ENCODE measurements at regions not wholly inside any gene's neighbourhood (a gene's known extent, or its start where the extent isn't known, plus 50 kb on each side); places are given as distances from the start of the nearest gene placed in this dataset.

DNA sequence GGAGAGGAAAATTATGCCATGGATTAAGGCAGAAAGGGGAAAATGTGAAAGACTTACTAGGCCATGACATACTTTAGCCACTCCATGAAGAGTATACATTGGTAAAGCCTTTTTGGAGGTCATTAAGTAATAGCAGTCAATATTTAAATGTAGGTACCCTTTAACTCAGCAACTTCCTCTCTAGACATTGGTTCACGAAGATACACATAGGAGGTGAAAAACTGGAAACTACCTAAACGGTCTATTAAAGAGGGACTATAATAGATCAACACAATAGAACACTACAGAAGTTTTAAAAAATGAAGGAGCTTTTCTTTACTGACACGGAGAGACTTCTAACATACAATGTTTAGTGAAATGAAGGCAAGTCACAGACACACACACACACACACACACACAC, 68.2 kb upstream of the BMAL1 start (continued):
- TF ChIP-seq, protein P1, sequence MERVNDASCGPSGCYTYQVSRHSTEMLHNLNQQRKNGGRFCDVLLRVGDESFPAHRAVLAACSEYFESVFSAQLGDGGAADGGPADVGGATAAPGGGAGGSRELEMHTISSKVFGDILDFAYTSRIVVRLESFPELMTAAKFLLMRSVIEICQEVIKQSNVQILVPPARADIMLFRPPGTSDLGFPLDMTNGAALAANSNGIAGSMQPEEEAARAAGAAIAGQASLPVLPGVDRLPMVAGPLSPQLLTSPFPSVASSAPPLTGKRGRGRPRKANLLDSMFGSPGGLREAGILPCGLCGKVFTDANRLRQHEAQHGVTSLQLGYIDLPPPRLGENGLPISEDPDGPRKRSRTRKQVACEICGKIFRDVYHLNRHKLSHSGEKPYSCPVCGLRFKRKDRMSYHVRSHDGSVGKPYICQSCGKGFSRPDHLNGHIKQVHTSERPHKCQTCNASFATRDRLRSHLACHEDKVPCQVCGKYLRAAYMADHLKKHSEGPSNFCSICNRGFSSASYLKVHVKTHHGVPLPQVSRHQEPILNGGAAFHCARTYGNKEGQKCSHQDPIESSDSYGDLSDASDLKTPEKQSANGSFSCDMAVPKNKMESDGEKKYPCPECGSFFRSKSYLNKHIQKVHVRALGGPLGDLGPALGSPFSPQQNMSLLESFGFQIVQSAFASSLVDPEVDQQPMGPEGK (CRISPR knock-in tag; IDR thresholded peaks at IDR 0.05; ENCODE audit: borderline replicate concordance): no peak
- TF ChIP-seq ZNF70 (CRISPR knock-in tag; IDR thresholded peaks at IDR 0.05) (no peak), CSDC2 (CRISPR knock-in tag; IDR thresholded peaks at IDR 0.05) (no peak)

DNA sequence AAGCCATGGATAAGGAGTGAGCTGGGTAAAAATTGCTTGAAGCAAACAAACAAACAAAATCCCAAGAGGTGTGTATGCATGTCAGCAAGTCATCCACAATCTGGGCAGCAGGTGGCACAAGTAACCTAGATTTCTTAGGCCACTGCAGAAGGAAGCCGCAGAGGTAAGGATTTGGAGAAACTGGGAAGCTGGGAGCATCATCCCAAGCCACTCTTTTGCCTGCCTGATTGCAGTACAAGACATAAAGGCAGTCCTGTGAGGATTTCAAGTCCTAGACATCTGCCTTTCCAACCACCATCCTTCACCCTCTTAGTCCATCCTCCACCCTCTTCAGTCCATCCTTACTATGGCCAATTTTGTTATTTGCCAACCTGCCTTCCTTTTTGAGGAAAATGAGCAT, 67.2 kb upstream of the BMAL1 start:
- TF ChIP-seq, protein P2, sequence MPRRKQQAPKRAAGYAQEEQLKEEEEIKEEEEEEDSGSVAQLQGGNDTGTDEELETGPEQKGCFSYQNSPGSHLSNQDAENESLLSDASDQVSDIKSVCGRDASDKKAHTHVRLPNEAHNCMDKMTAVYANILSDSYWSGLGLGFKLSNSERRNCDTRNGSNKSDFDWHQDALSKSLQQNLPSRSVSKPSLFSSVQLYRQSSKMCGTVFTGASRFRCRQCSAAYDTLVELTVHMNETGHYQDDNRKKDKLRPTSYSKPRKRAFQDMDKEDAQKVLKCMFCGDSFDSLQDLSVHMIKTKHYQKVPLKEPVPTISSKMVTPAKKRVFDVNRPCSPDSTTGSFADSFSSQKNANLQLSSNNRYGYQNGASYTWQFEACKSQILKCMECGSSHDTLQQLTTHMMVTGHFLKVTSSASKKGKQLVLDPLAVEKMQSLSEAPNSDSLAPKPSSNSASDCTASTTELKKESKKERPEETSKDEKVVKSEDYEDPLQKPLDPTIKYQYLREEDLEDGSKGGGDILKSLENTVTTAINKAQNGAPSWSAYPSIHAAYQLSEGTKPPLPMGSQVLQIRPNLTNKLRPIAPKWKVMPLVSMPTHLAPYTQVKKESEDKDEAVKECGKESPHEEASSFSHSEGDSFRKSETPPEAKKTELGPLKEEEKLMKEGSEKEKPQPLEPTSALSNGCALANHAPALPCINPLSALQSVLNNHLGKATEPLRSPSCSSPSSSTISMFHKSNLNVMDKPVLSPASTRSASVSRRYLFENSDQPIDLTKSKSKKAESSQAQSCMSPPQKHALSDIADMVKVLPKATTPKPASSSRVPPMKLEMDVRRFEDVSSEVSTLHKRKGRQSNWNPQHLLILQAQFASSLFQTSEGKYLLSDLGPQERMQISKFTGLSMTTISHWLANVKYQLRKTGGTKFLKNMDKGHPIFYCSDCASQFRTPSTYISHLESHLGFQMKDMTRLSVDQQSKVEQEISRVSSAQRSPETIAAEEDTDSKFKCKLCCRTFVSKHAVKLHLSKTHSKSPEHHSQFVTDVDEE (CRISPR knock-in tag; IDR thresholded peaks at IDR 0.05): no peak
- no peak for TF ChIP-seq TOX (CRISPR knock-in tag; IDR thresholded peaks at IDR 0.05; ENCODE audit: borderline replicate concordance)
- TF ChIP-seq PPARA (CRISPR knock-in tag; IDR thresholded peaks at IDR 0.05; ENCODE audit: borderline replicate concordance): no peak
- TF ChIP-seq, protein P3, sequence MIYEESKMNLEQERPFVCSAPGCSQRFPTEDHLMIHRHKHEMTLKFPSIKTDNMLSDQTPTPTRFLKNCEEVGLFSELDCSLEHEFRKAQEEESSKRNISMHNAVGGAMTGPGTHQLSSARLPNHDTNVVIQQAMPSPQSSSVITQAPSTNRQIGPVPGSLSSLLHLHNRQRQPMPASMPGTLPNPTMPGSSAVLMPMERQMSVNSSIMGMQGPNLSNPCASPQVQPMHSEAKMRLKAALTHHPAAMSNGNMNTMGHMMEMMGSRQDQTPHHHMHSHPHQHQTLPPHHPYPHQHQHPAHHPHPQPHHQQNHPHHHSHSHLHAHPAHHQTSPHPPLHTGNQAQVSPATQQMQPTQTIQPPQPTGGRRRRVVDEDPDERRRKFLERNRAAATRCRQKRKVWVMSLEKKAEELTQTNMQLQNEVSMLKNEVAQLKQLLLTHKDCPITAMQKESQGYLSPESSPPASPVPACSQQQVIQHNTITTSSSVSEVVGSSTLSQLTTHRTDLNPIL (CRISPR knock-in tag; IDR thresholded peaks at IDR 0.05; ENCODE audit: low read depth): no peak
- TF ChIP-seq, protein P4, sequence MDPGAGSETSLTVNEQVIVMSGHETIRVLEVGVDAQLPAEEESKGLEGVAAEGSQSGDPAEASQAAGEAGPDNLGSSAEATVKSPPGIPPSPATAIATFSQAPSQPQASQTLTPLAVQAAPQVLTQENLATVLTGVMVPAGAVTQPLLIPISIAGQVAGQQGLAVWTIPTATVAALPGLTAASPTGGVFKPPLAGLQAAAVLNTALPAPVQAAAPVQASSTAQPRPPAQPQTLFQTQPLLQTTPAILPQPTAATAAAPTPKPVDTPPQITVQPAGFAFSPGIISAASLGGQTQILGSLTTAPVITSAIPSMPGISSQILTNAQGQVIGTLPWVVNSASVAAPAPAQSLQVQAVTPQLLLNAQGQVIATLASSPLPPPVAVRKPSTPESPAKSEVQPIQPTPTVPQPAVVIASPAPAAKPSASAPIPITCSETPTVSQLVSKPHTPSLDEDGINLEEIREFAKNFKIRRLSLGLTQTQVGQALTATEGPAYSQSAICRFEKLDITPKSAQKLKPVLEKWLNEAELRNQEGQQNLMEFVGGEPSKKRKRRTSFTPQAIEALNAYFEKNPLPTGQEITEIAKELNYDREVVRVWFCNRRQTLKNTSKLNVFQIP (CRISPR knock-in tag; IDR thresholded peaks at IDR 0.05; ENCODE audit: borderline replicate concordance, low read depth): no peak
- no peak for TF ChIP-seq ZNF70 (CRISPR knock-in tag; IDR thresholded peaks at IDR 0.05)
- no peak for TF ChIP-seq ZFP3 (CRISPR knock-in tag; IDR thresholded peaks at IDR 0.05)
- TF ChIP-seq OSR1 (CRISPR knock-in tag; IDR thresholded peaks at IDR 0.05): no peak
- no peak for TF ChIP-seq TCF4 (CRISPR knock-in tag; IDR thresholded peaks at IDR 0.05; ENCODE audit: borderline replicate concordance)
- TF ChIP-seq ARNTL (CRISPR knock-in tag; IDR thresholded peaks at IDR 0.05; ENCODE audit: borderline replicate concordance, low read depth): no peak
- no peak for TF ChIP-seq RARB (CRISPR knock-in tag; IDR thresholded peaks at IDR 0.05)
- TF ChIP-seq ZNF565 (CRISPR knock-in tag; conservative IDR thresholded peaks at IDR 0.05; ENCODE audit: low read depth): no peak
- no peak for TF ChIP-seq ISL1 (CRISPR knock-in tag; IDR thresholded peaks at IDR 0.05)
- TF ChIP-seq ESRRG (CRISPR knock-in tag; IDR thresholded peaks at IDR 0.05): no peak
- TF ChIP-seq ZC3H10 (CRISPR knock-in tag; IDR thresholded peaks at IDR 0.05): no peak
- TF ChIP-seq ZFP30 (CRISPR knock-in tag; IDR thresholded peaks at IDR 0.05): no peak
- no peak for TF ChIP-seq CSDC2 (CRISPR knock-in tag; IDR thresholded peaks at IDR 0.05)
- TF ChIP-seq, protein P1 (CRISPR knock-in tag; IDR thresholded peaks at IDR 0.05; ENCODE audit: borderline replicate concordance): no peak
- no peak for TF ChIP-seq BACH2 (CRISPR knock-in tag; IDR thresholded peaks at IDR 0.05; ENCODE audit: borderline replicate concordance)
- TF ChIP-seq, protein P5, sequence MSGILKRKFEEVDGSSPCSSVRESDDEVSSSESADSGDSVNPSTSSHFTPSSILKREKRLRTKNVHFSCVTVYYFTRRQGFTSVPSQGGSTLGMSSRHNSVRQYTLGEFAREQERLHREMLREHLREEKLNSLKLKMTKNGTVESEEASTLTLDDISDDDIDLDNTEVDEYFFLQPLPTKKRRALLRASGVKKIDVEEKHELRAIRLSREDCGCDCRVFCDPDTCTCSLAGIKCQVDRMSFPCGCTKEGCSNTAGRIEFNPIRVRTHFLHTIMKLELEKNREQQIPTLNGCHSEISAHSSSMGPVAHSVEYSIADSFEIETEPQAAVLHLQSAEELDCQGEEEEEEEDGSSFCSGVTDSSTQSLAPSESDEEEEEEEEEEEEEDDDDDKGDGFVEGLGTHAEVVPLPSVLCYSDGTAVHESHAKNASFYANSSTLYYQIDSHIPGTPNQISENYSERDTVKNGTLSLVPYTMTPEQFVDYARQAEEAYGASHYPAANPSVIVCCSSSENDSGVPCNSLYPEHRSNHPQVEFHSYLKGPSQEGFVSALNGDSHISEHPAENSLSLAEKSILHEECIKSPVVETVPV (CRISPR knock-in tag; IDR thresholded peaks at IDR 0.05): no peak
- peak; percentile 91 for ATAC-seq
